ENCODE measurements at regions not wholly inside any gene's neighbourhood (a gene's known extent, or its start where the extent isn't known, plus 50 kb on each side); places are given as distances from the start of the nearest gene placed in this dataset.
"Not testable (repeated sequence)": the region's sequence is repeated elsewhere in the genome, so short reads cannot be mapped to it uniquely, and the experiment has no call there.

- DNase-seq: no peak
These were observed 737.7 kb downstream of the NLGN4X start for GRCh38 chrX:5490786-5491563.

- DNase-seq: no peak
These were observed 754.4 kb downstream of the NLGN4X start for GRCh38 chrX:5474282-5474681.

GRCh38 chrX:5458300-5458842 is 770.3 kb downstream of the NLGN4X start:
- DNase-seq: no peak

- no peak for DNase-seq
These were observed 779.3 kb downstream of the NLGN4X start for GRCh38 chrX:5449323-5449722.

- DNase-seq: no peak
These were observed 796.8 kb downstream of the NLGN4X start for GRCh38 chrX:5431823-5432222.

GRCh38 chrX:5425119-5425518 is 803.5 kb downstream of the NLGN4X start:
- DNase-seq: no peak

GRCh38 chrX:5417381-5417780 is 811.3 kb downstream of the NLGN4X start:
- DNase-seq: no peak

- DNase-seq: no peak
These were observed 812.9 kb downstream of the NLGN4X start for GRCh38 chrX:5415738-5416137.

GRCh38 chrX:5409106-5409505 is 819.6 kb downstream of the NLGN4X start:
- DNase-seq: no peak

GRCh38 chrX:5402461-5402860 is 826.2 kb downstream of the NLGN4X start:
- DNase-seq: no peak

GRCh38 chrX:5399403-5399802 is 829.3 kb downstream of the NLGN4X start:
- no peak for DNase-seq

GRCh38 chrX:5397409-5397808 is 831.3 kb downstream of the NLGN4X start:
- no peak for DNase-seq

- DNase-seq: no peak
These were observed 838.3 kb downstream of the NLGN4X start for GRCh38 chrX:5390376-5390775.

- DNase-seq: no peak
These were observed 840.6 kb downstream of the NLGN4X start for GRCh38 chrX:5388087-5388486.

- DNase-seq: no peak
These were observed 848.2 kb downstream of the NLGN4X start for GRCh38 chrX:5380426-5380825.

- no peak for DNase-seq
These were observed 886.8 kb downstream of the NLGN4X start for GRCh38 chrX:5341902-5342301.

- DNase-seq: no peak
These were observed 891.5 kb downstream of the NLGN4X start for GRCh38 chrX:5337160-5337559.

- DNase-seq: no peak
These were observed 904.1 kb downstream of the NLGN4X start for GRCh38 chrX:5324546-5324945.

GRCh38 chrX:5314148-5314547 is 914.5 kb downstream of the NLGN4X start:
- DNase-seq: no peak

GRCh38 chrX:5307416-5307815 is 921.3 kb downstream of the NLGN4X start:
- no peak for DNase-seq

- no peak for DNase-seq
These were observed 922.0 kb downstream of the NLGN4X start for GRCh38 chrX:5306654-5307121.

GRCh38 chrX:5305452-5305851 is 923.2 kb downstream of the NLGN4X start:
- DNase-seq: no peak

- DNase-seq: no peak
These were observed 933.7 kb downstream of the NLGN4X start for GRCh38 chrX:5295004-5295403.

GRCh38 chrX:5290635-5291034 is 938.0 kb downstream of the NLGN4X start:
- DNase-seq: no peak

- not testable (repeated sequence) for DNase-seq
These were observed 938.7 kb downstream of the NLGN4X start for GRCh38 chrX:5289949-5290348.
